DOHH2 (cell line): ENCODE measurements at regions not wholly inside any gene's neighbourhood (a gene's known extent, or its start where the extent isn't known, plus 50 kb on each side); places are given as distances from the start of the nearest gene placed in this dataset.

ENCODE experiments used
- EZH2phosphoT487 ChIP-seq: fragments of 200-600 bp; sonication (generic); IDR thresholded peaks from 2 replicates; pipeline ENCODE4 v1.6.1; 2017; ENCODE audit warnings: borderline replicate concordance, mild to moderate bottlenecking, antibody characterized with exemption, low read length, moderate library complexity, mixed read lengths
- TF ChIP-seq, protein P1 (sequence below): fragments of 200-600 bp; sonication (generic); IDR thresholded peaks from one replicate; pipeline ENCODE4 v1.5.1; 2014; ENCODE audit warnings: antibody characterized with exemption, mild to moderate bottlenecking, low read depth, low read length; ENCODE audit not compliant: poor library complexity, severe bottlenecking

DNA sequence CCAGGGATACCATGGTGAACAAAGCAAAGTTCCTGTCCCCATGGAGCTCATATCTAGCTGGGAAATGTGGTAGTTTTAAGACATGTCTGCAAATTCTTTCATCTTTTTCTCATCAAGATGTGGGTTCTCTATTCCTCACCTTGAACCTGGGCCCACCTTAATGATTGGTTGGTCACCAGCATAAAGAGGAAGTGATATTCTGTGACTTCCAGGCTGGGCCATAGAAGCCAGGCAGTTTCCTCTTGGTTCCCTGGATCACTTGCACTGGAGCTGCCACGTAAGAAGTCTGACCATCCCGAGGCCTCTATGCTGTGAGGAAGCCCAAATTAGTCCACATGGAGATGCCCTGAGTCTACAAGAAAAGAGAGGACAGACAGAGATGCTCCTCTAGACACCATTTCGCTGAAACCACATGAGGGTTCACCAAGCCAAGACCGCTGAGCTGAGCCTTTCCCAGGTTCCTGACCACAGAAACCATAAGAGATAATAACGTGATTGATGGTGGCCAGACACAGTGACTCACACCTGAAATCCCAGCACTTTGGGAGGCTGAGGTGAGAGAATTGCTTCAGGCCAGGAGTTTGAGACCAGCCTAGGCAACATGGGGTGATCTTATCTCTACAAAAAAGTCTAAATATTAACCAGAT is 119.5 kb upstream of the ISX start:
- TF ChIP-seq, protein P1, sequence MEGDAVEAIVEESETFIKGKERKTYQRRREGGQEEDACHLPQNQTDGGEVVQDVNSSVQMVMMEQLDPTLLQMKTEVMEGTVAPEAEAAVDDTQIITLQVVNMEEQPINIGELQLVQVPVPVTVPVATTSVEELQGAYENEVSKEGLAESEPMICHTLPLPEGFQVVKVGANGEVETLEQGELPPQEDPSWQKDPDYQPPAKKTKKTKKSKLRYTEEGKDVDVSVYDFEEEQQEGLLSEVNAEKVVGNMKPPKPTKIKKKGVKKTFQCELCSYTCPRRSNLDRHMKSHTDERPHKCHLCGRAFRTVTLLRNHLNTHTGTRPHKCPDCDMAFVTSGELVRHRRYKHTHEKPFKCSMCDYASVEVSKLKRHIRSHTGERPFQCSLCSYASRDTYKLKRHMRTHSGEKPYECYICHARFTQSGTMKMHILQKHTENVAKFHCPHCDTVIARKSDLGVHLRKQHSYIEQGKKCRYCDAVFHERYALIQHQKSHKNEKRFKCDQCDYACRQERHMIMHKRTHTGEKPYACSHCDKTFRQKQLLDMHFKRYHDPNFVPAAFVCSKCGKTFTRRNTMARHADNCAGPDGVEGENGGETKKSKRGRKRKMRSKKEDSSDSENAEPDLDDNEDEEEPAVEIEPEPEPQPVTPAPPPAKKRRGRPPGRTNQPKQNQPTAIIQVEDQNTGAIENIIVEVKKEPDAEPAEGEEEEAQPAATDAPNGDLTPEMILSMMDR, result no peak
- TF ChIP-seq EZH2phosphoT487, result no peak
